ENCODE measurements at regions not wholly inside any gene's neighbourhood (a gene's known extent, or its start where the extent isn't known, plus 50 kb on each side); places are given as distances from the start of the nearest gene placed in this dataset.

GRCh38 chr18:45539491-45539891 lies 75.8 kb upstream of the SLC14A2 start:
- TF ChIP-seq CTCF (IDR thresholded peaks at IDR 0.05): no peak
- no peak for TF ChIP-seq EZH2 (IDR thresholded peaks at IDR 0.05; ENCODE audit: borderline replicate concordance, insufficient read depth, low read depth, low read length, poor library complexity, severe bottlenecking)
